ENCODE measurements at regions not wholly inside any gene's neighbourhood (a gene's known extent, or its start where the extent isn't known, plus 50 kb on each side); places are given as distances from the start of the nearest gene placed in this dataset.

DNA sequence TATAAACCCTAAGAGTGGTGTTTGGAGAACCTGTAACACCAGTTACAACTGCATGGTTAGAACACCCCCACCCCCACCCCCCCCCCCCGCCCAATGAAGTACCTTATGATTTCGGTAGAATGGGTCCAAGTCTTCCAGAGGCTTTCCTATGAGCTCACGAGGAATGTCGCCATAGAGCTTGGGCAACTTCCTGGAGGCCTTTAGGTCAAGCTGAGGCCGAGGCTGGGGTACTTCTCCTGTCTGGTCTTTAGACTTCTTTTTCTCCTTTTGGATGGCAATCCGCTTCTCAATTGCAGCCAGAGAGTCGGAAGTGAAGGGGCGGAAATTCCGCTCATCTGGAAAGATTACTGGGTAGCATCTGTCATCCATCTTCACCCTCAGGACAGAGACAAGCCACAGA, 101.8 kb downstream of the SCN11A start:
- TF ChIP-seq EZH2 (IDR thresholded peaks at IDR 0.05; ENCODE audit: borderline replicate concordance, low read length), result no peak
- no peak for TF ChIP-seq CTCF (IDR thresholded peaks at IDR 0.05; ENCODE audit: low read length)
- no peaks in the 10 kb centered on the region for H3K79me2 ChIP-seq (ENCODE audit: insufficient read depth, low read length)
- H3K4me3 ChIP-seq (ENCODE audit: low read depth, low read length, poor library complexity, severe bottlenecking), result no peak overlapping the region

DNA sequence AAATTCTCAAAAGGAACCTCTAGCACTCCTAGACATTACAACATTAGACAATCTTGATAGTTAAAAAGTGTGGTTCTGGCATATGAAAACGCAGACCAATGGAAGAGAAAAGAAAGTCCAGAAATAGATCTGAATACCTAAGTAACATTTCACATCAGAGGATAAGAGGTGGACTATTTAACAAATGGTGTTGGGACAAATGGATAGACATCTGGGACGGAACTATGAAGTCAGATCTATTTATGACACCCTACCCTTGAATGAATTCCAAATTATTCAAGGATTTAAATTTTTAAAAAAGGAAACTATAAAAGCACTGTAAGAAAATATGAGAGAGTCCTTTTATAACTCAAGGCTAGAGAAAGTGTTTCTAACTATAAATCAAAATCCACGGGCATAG, 111.3 kb downstream of the SCN11A start:
- H3K4me3 ChIP-seq (ENCODE audit: low read depth, low read length, poor library complexity, severe bottlenecking), result no peak overlapping the region
- H3K4me2 ChIP-seq (ENCODE audit: low read length), result no peak overlapping the region
- H4K20me1 ChIP-seq (ENCODE audit: insufficient read depth, low read length), result no peaks in the 10 kb centered on the region
- peaks cover 2% of the 10 kb centered on the region; the same call in 1 of the 2 replicates for H3K9me3 ChIP-seq (ENCODE audit: low read length)
- H3K9me2 ChIP-seq (ENCODE audit: low read depth, low read length), result no peaks in the 10 kb centered on the region
- no peak overlapping the region for H3K27ac ChIP-seq (ENCODE audit: low read depth, low read length, poor library complexity, severe bottlenecking)
- H3K9ac ChIP-seq (ENCODE audit: low read length), result no peak overlapping the region
- no peaks in the 10 kb centered on the region for H3K79me2 ChIP-seq (ENCODE audit: insufficient read depth, low read length)
- no peaks in the 10 kb centered on the region for H3K4me1 ChIP-seq (ENCODE audit: insufficient read depth, low read length, severe bottlenecking)
- H3F3A ChIP-seq (ENCODE audit: insufficient read depth, low read length), result no peaks in the 10 kb centered on the region
- H3K36me3 ChIP-seq (ENCODE audit: insufficient read depth, low read length), result no peaks in the 10 kb centered on the region
- 0 out of 2 replicates have a peak overlapping the region, but pooled peaks have one; percentile 21 for H2AFZ ChIP-seq (ENCODE audit: low read length)
- no peak for TF ChIP-seq EZH2 (IDR thresholded peaks at IDR 0.05; ENCODE audit: borderline replicate concordance, low read length)
- no peak for TF ChIP-seq CTCF (IDR thresholded peaks at IDR 0.05; ENCODE audit: low read length)
- H3K27me3 ChIP-seq (ENCODE audit: insufficient read depth, low read length), result no peaks in the 10 kb centered on the region

More for the DNA sequence above, 101.8 kb downstream of the SCN11A start:
- H3K9ac ChIP-seq (ENCODE audit: low read length), result no peak overlapping the region
- H2AFZ ChIP-seq (ENCODE audit: low read length), result no peak overlapping the region
- no peaks in the 10 kb centered on the region for H3K36me3 ChIP-seq (ENCODE audit: insufficient read depth, low read length)
- H3K27ac ChIP-seq (ENCODE audit: low read depth, low read length, poor library complexity, severe bottlenecking), result no peak overlapping the region
- no peaks in the 10 kb centered on the region for H3K9me3 ChIP-seq (ENCODE audit: low read length)
- no peaks in the 10 kb centered on the region for H3K4me1 ChIP-seq (ENCODE audit: insufficient read depth, low read length, severe bottlenecking)
- H3K4me2 ChIP-seq (ENCODE audit: low read length), result no peak overlapping the region
- H3K27me3 ChIP-seq (ENCODE audit: insufficient read depth, low read length), result peaks cover 4% of the 10 kb centered on the region
- H4K20me1 ChIP-seq (ENCODE audit: insufficient read depth, low read length), result no peaks in the 10 kb centered on the region
- H3K9me2 ChIP-seq (ENCODE audit: low read depth, low read length), result no peaks in the 10 kb centered on the region
- no peaks in the 10 kb centered on the region for H3F3A ChIP-seq (ENCODE audit: insufficient read depth, low read length)

- H3K27ac ChIP-seq (ENCODE audit: low read depth, low read length, poor library complexity, severe bottlenecking), result no peak overlapping the region
- H3K79me2 ChIP-seq (ENCODE audit: insufficient read depth, low read length), result no peaks in the 10 kb centered on the region
- TF ChIP-seq CTCF (IDR thresholded peaks at IDR 0.05; ENCODE audit: low read length) (no peak), EZH2 (IDR thresholded peaks at IDR 0.05; ENCODE audit: borderline replicate concordance, low read length) (no peak)
- no peaks in the 10 kb centered on the region for H3K4me1 ChIP-seq (ENCODE audit: insufficient read depth, low read length, severe bottlenecking)
- H3K9me3 ChIP-seq (ENCODE audit: low read length), result no peaks in the 10 kb centered on the region
- H3K9me2 ChIP-seq (ENCODE audit: low read depth, low read length), result no peaks in the 10 kb centered on the region
- H3K9ac ChIP-seq (ENCODE audit: low read length), result no peak overlapping the region
- H3K27me3 ChIP-seq (ENCODE audit: insufficient read depth, low read length), result no peaks in the 10 kb centered on the region
- no peaks in the 10 kb centered on the region for H3K36me3 ChIP-seq (ENCODE audit: insufficient read depth, low read length)
- no peak overlapping the region for H3K4me2 ChIP-seq (ENCODE audit: low read length)
- no peaks in the 10 kb centered on the region for H3F3A ChIP-seq (ENCODE audit: insufficient read depth, low read length)
- no peaks in the 10 kb centered on the region for H4K20me1 ChIP-seq (ENCODE audit: insufficient read depth, low read length)
- no peak overlapping the region for H2AFZ ChIP-seq (ENCODE audit: low read length)
- H3K4me3 ChIP-seq (ENCODE audit: low read depth, low read length, poor library complexity, severe bottlenecking), result no peak overlapping the region
These were observed 109.3 kb upstream of the SCN10A start for GRCh38 chr3:38925351-38925750.

Data from OCI-LY1 (cell line).